Activated CD4-positive, alpha-beta memory T cell treated with anti-CD3 and anti-CD28 coated beads for 36 hours (primary cell): ENCODE measurements at regions not wholly inside any gene's neighbourhood (a gene's known extent, or its start where the extent isn't known, plus 50 kb on each side); places are given as distances from the start of the nearest gene placed in this dataset.

Experiments
- CTCF ChIA-PET: fragments of 350-600 bp; sonication (Branson Sonifier 250); formaldehyde crosslinking; loops from one replicate; lab custom pipeline; 2021; ENCODE audit warnings: antibody characterized with exemption, inconsistent platforms; lab: Charles Lee
- POLR2A ChIA-PET: fragments of 350-600 bp; sonication (Branson Sonifier 250); formaldehyde crosslinking; loops from one replicate; lab custom pipeline; 2021; ENCODE audit warnings: antibody characterized with exemption; lab: Charles Lee
- DNase-seq: peaks from one replicate; pipeline ENCODE4 v3.0.0-alpha.2; 2020
- H3K27ac Mint-ChIP-seq: one replicate; pipeline ENCODE4 v1.8.0; 2021; ENCODE audit warnings: mixed read lengths
- H3K27me3 Mint-ChIP-seq: one replicate; pipeline ENCODE4 v1.8.0; 2021; ENCODE audit warnings: mixed read lengths
- H3K36me3 Mint-ChIP-seq: one replicate; pipeline ENCODE4 v1.8.0; 2021; ENCODE audit warnings: mixed read lengths
- H3K4me1 Mint-ChIP-seq: one replicate; pipeline ENCODE4 v1.8.0; 2021; ENCODE audit warnings: low read depth, mixed read lengths
- H3K4me3 Mint-ChIP-seq: one replicate; pipeline ENCODE4 v1.8.0; 2021; ENCODE audit warnings: mild to moderate bottlenecking, mixed read lengths
- H3K9me3 Mint-ChIP-seq: one replicate; pipeline ENCODE4 v1.8.0; 2021; ENCODE audit warnings: mixed read lengths
- intact Hi-C: fragments of 100-400 bp; cut with micrococcal nuclease; formaldehyde crosslinking; loops from one replicate; pipeline ENCODE4 v1.15.1; 2023

DNA sequence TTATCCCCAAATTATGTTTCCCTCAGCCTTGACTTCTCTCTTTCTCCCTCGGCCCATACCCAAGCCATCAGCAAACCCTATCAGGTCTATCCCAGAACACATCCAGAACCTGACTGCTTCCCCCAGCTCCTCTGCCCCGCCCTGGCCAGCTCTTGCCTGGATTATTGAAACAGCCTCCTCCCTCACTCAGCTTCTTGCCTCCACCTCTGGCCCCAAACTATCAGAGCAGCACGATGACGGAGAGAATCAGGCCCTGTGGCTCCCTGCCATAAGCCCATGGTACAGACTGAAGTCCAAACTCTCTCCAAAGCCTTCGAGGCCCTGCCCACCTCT lies 105.3 kb upstream of the LINGO1 start:
- H3K4me3 Mint-ChIP-seq, result no peak overlapping the region
- DNase-seq, result no peak
- H3K27me3 Mint-ChIP-seq, result peaks cover 8% of the 10 kb centered on the region
- intact Hi-C loops, result no loop called here
- H3K36me3 Mint-ChIP-seq, result no peaks in the 10 kb centered on the region
- H3K27ac Mint-ChIP-seq, result no peak overlapping the region
- POLR2A ChIA-PET, result no interaction called here
- CTCF ChIA-PET, result no interaction called here
- no peaks in the 10 kb centered on the region for H3K4me1 Mint-ChIP-seq
- no peaks in the 10 kb centered on the region for H3K9me3 Mint-ChIP-seq

GRCh38 chr15:77737238-77738037 lies 104.7 kb upstream of the LINGO1 start:
- POLR2A ChIA-PET, result no interaction called here
- intact Hi-C loops, result no loop called here
- no peaks in the 10 kb centered on the region for H3K9me3 Mint-ChIP-seq
- no peak for DNase-seq
- no peaks in the 10 kb centered on the region for H3K4me1 Mint-ChIP-seq
- peaks cover 8% of the 10 kb centered on the region for H3K27me3 Mint-ChIP-seq
- H3K36me3 Mint-ChIP-seq, result no peaks in the 10 kb centered on the region
- CTCF ChIA-PET, result no interaction called here
- no peak overlapping the region for H3K27ac Mint-ChIP-seq
- H3K4me3 Mint-ChIP-seq, result no peak overlapping the region

- Mint-ChIP-seq H3K4me3 (no peak overlapping the region), H3K27ac (no peak overlapping the region), H3K9me3 (no peaks in the 10 kb centered on the region), H3K36me3 (no peaks in the 10 kb centered on the region), H3K4me1 (no peaks in the 10 kb centered on the region), H3K27me3 (peaks cover 3% of the 10 kb centered on the region)
- POLR2A ChIA-PET, result no interaction called here
- intact Hi-C loops, result no loop called here
- no peak for DNase-seq
- CTCF ChIA-PET, result no interaction called here
These were observed 101.6 kb upstream of the LINGO1 start for GRCh38 chr15:77734306-77734705.

DNA sequence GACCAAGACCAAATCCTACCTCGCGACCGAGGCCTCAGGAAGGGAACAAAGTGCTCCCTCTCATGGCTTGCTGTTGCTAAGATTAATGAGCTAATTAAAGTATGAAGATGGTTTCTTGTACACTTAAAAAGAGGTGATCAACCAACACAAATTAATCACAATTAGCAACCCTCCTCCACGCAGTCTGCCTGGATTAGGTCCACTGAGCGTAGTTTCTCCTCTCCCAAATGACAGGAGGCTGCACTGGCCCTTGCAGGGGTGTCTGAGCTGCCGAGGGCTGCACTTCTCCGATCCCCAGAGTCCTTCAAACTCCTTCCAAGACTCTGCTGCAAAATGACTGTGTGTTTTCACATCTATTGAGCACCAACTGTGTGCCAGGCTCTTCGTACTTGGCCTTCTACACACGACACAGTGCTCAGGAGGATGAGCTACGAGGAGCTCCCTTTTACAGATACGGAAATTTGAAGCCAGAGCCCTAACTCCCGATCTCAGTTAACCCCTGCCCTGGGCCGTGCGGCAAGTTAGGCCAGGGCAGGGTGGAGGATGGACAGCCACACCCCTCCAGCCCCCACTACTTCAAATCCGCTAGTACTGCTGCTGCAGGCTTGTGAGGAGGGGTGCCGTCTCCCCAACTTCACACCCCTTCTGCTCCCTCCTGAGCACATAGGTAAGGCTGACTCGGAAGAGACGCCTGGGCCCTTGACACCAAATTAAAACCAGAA lies 101.0 kb upstream of the LINGO1 start:
- no peak overlapping the region for H3K4me3 Mint-ChIP-seq
- intact Hi-C loops, result no loop called here
- no peak for DNase-seq
- H3K9me3 Mint-ChIP-seq, result no peaks in the 10 kb centered on the region
- no peaks in the 10 kb centered on the region for H3K36me3 Mint-ChIP-seq
- peaks cover 3% of the 10 kb centered on the region for H3K27me3 Mint-ChIP-seq
- ChIA-PET POLR2A (no interaction called here), CTCF (no interaction called here)
- H3K27ac Mint-ChIP-seq, result no peak overlapping the region
- H3K4me1 Mint-ChIP-seq, result no peaks in the 10 kb centered on the region

DNA sequence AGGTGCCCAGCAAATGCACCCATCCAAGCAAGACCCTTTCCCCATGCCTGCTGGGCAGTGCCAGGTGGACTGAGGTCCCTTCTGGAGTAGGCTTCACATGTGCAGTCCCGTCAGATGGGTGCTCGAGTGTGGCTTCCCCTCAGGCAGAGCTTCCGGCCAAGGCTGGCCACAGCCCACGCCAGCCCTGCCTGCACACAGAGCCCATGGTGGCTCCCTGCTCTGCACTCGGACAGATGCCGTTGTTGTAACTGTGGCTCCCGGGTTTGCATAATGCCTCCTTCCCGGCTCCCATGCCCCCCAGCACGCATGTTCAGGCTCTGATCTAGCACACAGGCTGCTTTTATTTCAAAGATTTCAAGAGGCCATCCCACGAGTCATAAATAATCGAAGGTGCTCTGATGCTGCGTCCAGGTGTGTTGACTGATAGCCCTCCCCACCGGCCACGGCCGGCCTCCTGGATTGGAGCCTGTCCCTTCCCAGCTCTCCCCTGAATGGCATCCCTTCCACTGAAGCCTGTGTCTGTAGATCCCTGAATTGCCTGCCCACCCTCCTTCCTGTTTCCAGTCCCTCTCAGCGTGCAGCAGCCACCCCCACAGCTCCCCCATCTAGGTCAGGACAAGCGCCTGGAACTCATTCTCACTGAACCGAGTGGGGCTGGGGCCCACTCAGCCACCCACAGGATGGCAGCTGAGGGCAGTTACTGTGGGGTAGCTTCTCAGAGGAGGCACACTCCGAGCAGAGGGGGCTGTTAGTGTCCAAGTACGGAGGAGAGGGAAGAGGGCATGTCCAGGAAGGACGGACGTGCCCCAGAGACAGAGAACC lies 100.0 kb upstream of the LINGO1 start:
- CTCF ChIA-PET, result no interaction called here
- H3K27ac Mint-ChIP-seq, result no peak overlapping the region

DNA sequence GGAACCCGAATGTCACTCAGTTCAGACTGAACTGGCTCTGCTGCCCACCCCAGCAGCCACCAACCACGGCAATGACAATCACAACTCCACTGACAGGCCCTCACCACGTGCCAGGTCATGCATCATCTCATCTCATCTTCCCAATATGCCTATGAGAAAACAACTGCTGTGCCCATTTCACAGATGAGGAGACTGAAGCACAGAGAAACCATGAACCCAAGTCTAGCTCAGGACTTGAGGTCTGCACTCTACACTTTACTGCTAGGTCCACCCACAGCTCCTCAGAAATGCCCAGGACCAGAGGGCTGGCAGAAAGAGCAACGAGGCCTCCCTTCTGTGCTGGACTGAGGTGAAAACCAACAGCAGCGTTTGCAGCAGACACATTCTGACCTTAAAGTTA lies 99.2 kb upstream of the LINGO1 start:
- peaks cover under 1% of the 10 kb centered on the region for H3K27me3 Mint-ChIP-seq

More for the DNA sequence above, 100.0 kb upstream of the LINGO1 start:
- no peak for DNase-seq
- Mint-ChIP-seq H3K4me1 (no peaks in the 10 kb centered on the region), H3K4me3 (no peak overlapping the region), H3K9me3 (no peaks in the 10 kb centered on the region), H3K27me3 (peaks cover 1% of the 10 kb centered on the region), H3K36me3 (no peaks in the 10 kb centered on the region)
- POLR2A ChIA-PET, result no interaction called here
- intact Hi-C loops, result no loop called here

DNA sequence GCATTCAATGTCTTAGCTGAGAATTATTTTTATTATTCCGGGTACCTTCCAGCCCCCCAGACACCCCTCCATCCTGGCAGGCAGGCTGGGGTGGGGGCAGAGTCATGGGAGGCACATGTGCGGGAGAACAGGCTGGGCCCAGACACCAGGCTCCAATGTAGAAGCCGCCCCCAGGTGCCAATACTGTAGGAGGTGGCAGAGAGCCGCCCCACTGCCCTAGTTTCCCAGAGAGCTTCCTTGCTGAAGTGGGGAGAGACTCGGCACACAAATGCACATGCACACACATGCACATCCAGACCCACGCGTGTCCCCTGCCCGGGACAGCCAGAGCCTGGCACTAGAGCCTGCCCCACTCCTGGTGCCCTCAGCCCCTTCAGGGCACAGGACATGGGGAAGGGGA lies 98.4 kb upstream of the LINGO1 start:
- H3K27me3 Mint-ChIP-seq, result no peaks in the 10 kb centered on the region
- no peaks in the 10 kb centered on the region for H3K9me3 Mint-ChIP-seq
- H3K4me1 Mint-ChIP-seq, result no peaks in the 10 kb centered on the region
- no peak overlapping the region for H3K4me3 Mint-ChIP-seq
- H3K27ac Mint-ChIP-seq, result no peak overlapping the region
- intact Hi-C loops, result no loop called here
- DNase-seq, result no peak
- POLR2A ChIA-PET, result no interaction called here
- H3K36me3 Mint-ChIP-seq, result no peaks in the 10 kb centered on the region
- CTCF ChIA-PET, result no interaction called here

More for the DNA sequence above, 99.2 kb upstream of the LINGO1 start:
- no peak overlapping the region for H3K4me3 Mint-ChIP-seq
- H3K9me3 Mint-ChIP-seq, result no peaks in the 10 kb centered on the region
- intact Hi-C loops, result no loop called here
- H3K27ac Mint-ChIP-seq, result no peak overlapping the region
- ChIA-PET CTCF (no interaction called here), POLR2A (no interaction called here)
- H3K4me1 Mint-ChIP-seq, result no peaks in the 10 kb centered on the region
- no peaks in the 10 kb centered on the region for H3K36me3 Mint-ChIP-seq
- no peak for DNase-seq

- intact Hi-C loops, result no loop called here
- Mint-ChIP-seq H3K4me1 (no peaks in the 10 kb centered on the region), H3K9me3 (no peaks in the 10 kb centered on the region), H3K4me3 (no peak overlapping the region), H3K36me3 (no peaks in the 10 kb centered on the region), H3K27me3 (no peaks in the 10 kb centered on the region), H3K27ac (no peak overlapping the region)
- POLR2A ChIA-PET, result no interaction called here
- DNase-seq, result no peak
- CTCF ChIA-PET, result no interaction called here
These were observed 95.1 kb upstream of the LINGO1 start for GRCh38 chr15:77727635-77728304.

GRCh38 chr15:77724715-77725114 lies 92.0 kb upstream of the LINGO1 start:
- H3K4me3 Mint-ChIP-seq, result no peak overlapping the region
- H3K27me3 Mint-ChIP-seq, result peaks cover 6% of the 10 kb centered on the region
- no peaks in the 10 kb centered on the region for H3K9me3 Mint-ChIP-seq
- no peaks in the 10 kb centered on the region for H3K4me1 Mint-ChIP-seq
- intact Hi-C loops, result no loop called here
- no peak overlapping the region for H3K27ac Mint-ChIP-seq
- H3K36me3 Mint-ChIP-seq, result no peaks in the 10 kb centered on the region
- CTCF ChIA-PET, result no interaction called here
- POLR2A ChIA-PET, result no interaction called here
- DNase-seq, result no peak

GRCh38 chr15:77723756-77724155 lies 91.0 kb upstream of the LINGO1 start:
- ChIA-PET CTCF (no interaction called here), POLR2A (no interaction called here)
- peaks cover 6% of the 10 kb centered on the region for H3K27me3 Mint-ChIP-seq
- no peaks in the 10 kb centered on the region for H3K4me1 Mint-ChIP-seq
- H3K9me3 Mint-ChIP-seq, result no peaks in the 10 kb centered on the region
- H3K27ac Mint-ChIP-seq, result no peak overlapping the region
- no peak overlapping the region for H3K4me3 Mint-ChIP-seq
- no peaks in the 10 kb centered on the region for H3K36me3 Mint-ChIP-seq
- no peak for DNase-seq
- intact Hi-C loops, result no loop called here

DNA sequence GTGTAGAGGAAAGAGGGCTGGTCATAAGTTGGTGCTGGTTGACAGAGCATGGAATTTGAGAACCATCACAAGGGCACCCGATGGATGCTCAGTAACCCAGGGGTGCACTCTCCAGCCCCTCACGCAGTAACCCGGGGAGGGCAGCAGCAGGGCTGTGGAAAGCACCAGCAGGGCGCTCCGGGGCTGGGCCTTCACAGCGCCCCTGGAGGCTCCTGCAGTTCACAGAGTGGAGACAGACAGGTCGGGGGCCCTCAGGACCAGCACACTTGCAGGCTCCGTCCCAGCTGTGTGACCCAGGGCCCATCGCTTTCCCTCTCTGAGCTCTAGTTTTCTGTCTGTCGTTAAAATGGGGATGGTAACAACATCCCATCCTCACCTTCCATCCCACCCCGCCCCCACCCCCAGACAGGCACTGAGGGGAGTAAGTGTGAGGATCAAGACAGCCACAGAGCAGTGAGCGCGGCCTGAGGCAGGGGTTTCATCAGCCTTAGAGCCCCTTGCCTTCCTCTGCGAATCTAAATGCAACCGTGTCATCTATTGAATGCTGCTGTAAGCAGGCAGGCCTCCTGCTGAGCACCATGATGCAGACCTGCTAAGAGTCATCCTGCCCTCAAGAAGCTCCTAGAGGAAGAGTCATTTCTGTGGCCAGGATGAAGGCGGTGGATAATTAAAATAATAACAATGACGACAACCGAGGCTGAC lies 90.2 kb upstream of the LINGO1 start:
- Mint-ChIP-seq H3K9me3 (no peaks in the 10 kb centered on the region), H3K27ac (no peak overlapping the region), H3K36me3 (no peaks in the 10 kb centered on the region), H3K4me3 (no peak overlapping the region), H3K27me3 (peaks cover 6% of the 10 kb centered on the region), H3K4me1 (no peaks in the 10 kb centered on the region)
- CTCF ChIA-PET, result no interaction called here
- POLR2A ChIA-PET, result interaction anchor here (0.5 kb wide), 1 partner anchor 560 kb away, joined by 3 read pairs; no protein-coding TSS in a partner anchor
- intact Hi-C loops, result no loop called here
- DNase-seq, result no peak
